HFF-Myc (cell line): ENCODE measurements at regions not wholly inside any gene's neighbourhood (a gene's known extent, or its start where the extent isn't known, plus 50 kb on each side); places are given as distances from the start of the nearest gene placed in this dataset.

Experiments used
- DNase-seq: peaks from one replicate; pipeline ENCODE4 v3.0.0-alpha.2; 2011; ENCODE audit warnings: low read depth; ENCODE audit errors: extremely low read depth
- H3K4me3 ChIP-seq: replicated peaks from 2 replicates; pipeline ENCODE4 v1.5.1; 2011; ENCODE audit warnings: low read depth, mild to moderate bottlenecking, control low read depth, low read length
- TF ChIP-seq, protein P1 (sequence below): IDR thresholded peaks from 2 replicates; pipeline ENCODE4 v1.5.1; 2012; ENCODE audit warnings: mild to moderate bottlenecking, low read depth, low read length, control low read depth; ENCODE audit errors: missing control alignments

GRCh38 chr5:32504329-32504988 lies 59.9 kb upstream of the ZFR start:
- no peak for DNase-seq
- H3K4me3 ChIP-seq = 0 out of 2 replicates have a peak overlapping the region, but pooled peaks have one; percentile 4
- TF ChIP-seq, protein P1, sequence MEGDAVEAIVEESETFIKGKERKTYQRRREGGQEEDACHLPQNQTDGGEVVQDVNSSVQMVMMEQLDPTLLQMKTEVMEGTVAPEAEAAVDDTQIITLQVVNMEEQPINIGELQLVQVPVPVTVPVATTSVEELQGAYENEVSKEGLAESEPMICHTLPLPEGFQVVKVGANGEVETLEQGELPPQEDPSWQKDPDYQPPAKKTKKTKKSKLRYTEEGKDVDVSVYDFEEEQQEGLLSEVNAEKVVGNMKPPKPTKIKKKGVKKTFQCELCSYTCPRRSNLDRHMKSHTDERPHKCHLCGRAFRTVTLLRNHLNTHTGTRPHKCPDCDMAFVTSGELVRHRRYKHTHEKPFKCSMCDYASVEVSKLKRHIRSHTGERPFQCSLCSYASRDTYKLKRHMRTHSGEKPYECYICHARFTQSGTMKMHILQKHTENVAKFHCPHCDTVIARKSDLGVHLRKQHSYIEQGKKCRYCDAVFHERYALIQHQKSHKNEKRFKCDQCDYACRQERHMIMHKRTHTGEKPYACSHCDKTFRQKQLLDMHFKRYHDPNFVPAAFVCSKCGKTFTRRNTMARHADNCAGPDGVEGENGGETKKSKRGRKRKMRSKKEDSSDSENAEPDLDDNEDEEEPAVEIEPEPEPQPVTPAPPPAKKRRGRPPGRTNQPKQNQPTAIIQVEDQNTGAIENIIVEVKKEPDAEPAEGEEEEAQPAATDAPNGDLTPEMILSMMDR = no peak

DNA sequence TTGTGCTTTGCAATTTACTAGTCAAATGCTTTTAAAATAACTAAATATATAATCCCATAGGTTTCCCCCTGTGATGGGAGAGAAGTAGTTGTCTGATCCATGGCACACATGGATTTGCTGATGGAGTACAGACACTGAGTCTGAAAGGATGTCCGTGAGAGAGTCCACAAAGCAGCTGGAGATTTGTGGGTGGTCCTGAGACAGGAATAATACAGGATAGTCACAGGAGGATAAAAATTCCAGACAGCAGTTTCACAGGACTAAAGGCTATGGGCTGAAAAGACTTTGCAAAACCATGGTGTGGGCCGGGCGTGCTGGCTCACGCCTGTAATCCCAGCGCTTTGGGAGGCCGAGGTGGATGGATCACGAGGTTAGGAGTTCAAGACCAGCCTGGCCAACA lies 58.7 kb upstream of the ZFR start:
- TF ChIP-seq, protein P1 = no peak
- no peak for DNase-seq
- H3K4me3 ChIP-seq = no peak overlapping the region

DNA sequence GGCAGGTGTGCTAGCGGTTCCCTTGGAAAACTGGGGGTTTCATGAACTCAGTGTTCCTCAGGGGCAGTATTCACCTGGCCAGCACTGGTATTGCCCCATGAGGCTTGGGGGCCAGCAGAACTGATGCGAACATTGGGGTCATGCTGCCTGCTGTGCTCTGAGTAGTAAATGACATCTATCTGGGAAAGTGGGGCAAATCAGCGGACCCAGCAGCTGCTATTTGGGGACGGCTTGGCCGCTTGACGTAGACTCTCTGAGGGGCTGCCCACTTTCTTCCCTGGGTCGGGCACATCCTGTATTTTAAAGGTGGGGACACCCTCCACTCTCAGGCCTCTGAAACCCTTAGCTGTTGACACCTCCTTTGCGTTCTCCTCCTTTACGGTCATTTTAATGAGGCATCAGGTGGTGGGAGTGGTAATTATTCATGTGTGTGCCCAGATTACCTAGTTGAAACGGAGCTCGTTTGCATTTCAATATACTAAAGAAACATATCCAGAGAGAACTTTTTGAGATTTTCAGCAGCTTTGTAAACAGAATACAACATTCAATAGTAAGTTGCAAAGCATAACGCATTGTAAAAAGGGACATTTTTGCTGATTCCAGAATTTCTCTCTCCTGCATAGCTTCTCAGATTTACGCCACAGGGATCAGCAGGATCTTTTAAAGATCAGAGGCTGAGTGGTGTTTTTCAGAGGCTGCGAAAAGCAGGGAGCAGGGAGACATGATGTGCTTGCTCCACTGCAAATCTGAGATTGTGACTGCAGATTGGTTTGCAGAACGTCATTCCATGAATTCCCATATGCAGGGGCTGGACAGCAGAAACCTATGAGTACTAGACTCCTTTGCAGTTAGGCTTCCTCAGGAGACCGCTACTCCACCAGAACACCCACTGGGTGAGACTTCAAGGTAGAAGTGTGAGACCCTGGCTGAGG lies 56.8 kb upstream of the ZFR start:
- TF ChIP-seq, protein P1 = no peak
- H3K4me3 ChIP-seq = no peak overlapping the region
- no peak for DNase-seq

DNA sequence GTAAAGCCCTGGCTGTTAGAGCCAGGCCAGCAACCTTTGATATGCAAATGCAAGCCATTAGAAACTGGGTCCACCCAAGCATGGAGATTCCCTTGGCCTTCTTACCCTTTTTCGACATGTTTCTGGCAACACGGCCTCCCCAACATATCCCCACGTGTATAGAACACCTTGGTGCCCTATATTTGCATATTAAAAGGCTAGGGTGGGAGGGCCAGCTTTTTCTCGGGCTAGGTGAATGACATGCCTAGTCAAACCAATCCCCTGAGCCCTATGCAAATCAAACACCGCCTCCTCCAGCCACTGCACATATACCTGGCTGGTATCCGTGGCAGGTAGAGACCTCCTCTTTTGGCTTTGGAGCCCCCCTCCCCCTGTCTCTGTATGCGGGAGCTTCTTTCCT lies 55.6 kb upstream of the ZFR start:
- no peak for DNase-seq
- H3K4me3 ChIP-seq = no peak overlapping the region
- TF ChIP-seq, protein P1 = no peak

DNA sequence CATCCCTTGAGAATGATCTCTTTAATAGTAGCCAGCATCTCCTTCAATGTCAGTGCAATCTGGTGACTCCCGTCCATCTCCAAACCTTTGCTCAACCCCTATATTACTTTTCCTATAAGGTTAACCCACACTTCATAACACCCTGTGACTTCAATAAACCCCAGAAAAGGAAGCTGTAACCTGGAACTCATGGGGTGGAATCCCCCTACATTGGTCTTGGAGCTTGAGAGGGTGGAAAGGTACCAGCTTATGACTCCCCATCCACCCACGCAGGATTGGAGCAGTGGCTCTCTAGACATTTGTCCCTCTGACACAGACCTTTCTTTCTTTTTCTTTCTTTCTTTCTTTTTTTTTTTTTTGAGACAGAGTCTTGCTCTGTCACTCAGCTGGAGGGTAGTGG lies 54.7 kb upstream of the ZFR start:
- TF ChIP-seq, protein P1 = no peak
- DNase-seq = no peak
- H3K4me3 ChIP-seq = no peak overlapping the region

DNA sequence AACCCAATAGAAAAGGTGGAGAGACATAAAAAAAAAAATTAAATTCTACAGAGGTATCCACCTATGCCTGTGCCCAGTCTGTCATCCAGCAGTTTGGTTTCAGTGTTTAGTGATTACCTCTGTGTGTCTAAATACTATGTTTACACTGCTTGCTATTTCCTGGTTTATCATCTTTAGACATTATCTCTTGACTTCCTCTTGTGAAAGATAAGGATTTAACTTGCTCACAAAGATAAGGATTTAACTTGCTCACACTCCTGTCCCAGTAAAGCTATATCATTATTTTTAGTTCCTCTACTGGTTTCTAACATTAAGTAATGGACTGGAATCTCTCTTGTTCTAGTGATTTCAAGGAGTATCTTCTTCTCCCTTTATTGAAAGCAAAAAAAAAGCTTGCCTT lies 53.9 kb upstream of the ZFR start:
- no peak overlapping the region for H3K4me3 ChIP-seq
- TF ChIP-seq, protein P1 = no peak
- no peak for DNase-seq
